HL-60 (cell line): ENCODE measurements at regions not wholly inside any gene's neighbourhood (a gene's known extent, or its start where the extent isn't known, plus 50 kb on each side); places are given as distances from the start of the nearest gene placed in this dataset.

Source experiments
- GABPA ChIP-seq: IDR thresholded peaks from 2 replicates; pipeline ENCODE4 v1.6.1; 2012; ENCODE audit warnings: low read depth
- POLR2AphosphoS5 ChIP-seq: IDR thresholded peaks from 2 replicates; pipeline ENCODE4 v1.6.1; 2012; ENCODE audit warnings: low read depth
- TF ChIP-seq, protein P1 (sequence below): IDR thresholded peaks from one replicate; pipeline ENCODE4 v1.5.1; 2011; ENCODE audit warnings: low read length, control low read depth, inconsistent platforms; ENCODE audit not compliant: insufficient read depth
- TF ChIP-seq, protein P2 (sequence below): IDR thresholded peaks from 2 replicates; pipeline ENCODE4 v1.6.1; 2012; ENCODE audit warnings: low read depth; ENCODE audit not compliant: insufficient replicate concordance

DNA sequence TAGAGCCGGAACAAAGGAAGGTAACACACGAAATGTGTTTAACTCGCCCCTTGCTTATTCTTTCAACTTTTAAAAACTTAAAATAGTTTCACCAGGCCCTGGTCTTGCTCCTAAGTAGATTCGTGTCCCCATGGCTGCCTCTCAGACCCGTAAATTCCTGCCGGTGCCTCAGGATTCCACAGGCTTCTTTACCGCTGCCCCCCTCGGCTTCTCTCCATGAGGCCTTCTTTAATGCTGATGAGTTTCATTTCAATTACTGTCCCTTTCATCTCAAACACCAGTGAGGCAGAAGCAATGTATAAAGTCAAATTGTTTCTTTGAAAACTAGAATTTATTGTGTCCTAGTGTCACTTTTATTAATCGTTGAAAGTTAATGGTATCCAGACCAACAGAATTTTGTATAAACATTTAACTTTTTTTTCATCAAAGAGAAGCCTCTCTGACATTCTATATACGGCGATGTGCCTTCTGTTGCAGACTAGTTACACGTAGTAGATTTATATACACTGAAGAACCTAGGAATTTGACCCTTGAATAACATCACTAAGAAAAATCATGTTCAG is 225.2 kb downstream of the C7orf25 start:
- TF ChIP-seq, protein P1, sequence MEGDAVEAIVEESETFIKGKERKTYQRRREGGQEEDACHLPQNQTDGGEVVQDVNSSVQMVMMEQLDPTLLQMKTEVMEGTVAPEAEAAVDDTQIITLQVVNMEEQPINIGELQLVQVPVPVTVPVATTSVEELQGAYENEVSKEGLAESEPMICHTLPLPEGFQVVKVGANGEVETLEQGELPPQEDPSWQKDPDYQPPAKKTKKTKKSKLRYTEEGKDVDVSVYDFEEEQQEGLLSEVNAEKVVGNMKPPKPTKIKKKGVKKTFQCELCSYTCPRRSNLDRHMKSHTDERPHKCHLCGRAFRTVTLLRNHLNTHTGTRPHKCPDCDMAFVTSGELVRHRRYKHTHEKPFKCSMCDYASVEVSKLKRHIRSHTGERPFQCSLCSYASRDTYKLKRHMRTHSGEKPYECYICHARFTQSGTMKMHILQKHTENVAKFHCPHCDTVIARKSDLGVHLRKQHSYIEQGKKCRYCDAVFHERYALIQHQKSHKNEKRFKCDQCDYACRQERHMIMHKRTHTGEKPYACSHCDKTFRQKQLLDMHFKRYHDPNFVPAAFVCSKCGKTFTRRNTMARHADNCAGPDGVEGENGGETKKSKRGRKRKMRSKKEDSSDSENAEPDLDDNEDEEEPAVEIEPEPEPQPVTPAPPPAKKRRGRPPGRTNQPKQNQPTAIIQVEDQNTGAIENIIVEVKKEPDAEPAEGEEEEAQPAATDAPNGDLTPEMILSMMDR = no peak
- TF ChIP-seq, protein P2, sequence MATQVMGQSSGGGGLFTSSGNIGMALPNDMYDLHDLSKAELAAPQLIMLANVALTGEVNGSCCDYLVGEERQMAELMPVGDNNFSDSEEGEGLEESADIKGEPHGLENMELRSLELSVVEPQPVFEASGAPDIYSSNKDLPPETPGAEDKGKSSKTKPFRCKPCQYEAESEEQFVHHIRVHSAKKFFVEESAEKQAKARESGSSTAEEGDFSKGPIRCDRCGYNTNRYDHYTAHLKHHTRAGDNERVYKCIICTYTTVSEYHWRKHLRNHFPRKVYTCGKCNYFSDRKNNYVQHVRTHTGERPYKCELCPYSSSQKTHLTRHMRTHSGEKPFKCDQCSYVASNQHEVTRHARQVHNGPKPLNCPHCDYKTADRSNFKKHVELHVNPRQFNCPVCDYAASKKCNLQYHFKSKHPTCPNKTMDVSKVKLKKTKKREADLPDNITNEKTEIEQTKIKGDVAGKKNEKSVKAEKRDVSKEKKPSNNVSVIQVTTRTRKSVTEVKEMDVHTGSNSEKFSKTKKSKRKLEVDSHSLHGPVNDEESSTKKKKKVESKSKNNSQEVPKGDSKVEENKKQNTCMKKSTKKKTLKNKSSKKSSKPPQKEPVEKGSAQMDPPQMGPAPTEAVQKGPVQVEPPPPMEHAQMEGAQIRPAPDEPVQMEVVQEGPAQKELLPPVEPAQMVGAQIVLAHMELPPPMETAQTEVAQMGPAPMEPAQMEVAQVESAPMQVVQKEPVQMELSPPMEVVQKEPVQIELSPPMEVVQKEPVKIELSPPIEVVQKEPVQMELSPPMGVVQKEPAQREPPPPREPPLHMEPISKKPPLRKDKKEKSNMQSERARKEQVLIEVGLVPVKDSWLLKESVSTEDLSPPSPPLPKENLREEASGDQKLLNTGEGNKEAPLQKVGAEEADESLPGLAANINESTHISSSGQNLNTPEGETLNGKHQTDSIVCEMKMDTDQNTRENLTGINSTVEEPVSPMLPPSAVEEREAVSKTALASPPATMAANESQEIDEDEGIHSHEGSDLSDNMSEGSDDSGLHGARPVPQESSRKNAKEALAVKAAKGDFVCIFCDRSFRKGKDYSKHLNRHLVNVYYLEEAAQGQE = no peak
- no peak for TF ChIP-seq GABPA
- no peak for TF ChIP-seq POLR2AphosphoS5
